OCI-M2 (cell line): ENCODE measurements at regions not wholly inside any gene's neighbourhood (a gene's known extent, or its start where the extent isn't known, plus 50 kb on each side); places are given as distances from the start of the nearest gene placed in this dataset.
"Not testable (repeated sequence)": the region's sequence is repeated elsewhere in the genome, so short reads cannot be mapped to it uniquely, and the experiment has no call there.

Experiments used
- DNase-seq: peaks from one replicate; lab custom pipeline; 2025; ENCODE audit not compliant: unreplicated experiment; lab: John Stamatoyannopoulos, UW

DNA sequence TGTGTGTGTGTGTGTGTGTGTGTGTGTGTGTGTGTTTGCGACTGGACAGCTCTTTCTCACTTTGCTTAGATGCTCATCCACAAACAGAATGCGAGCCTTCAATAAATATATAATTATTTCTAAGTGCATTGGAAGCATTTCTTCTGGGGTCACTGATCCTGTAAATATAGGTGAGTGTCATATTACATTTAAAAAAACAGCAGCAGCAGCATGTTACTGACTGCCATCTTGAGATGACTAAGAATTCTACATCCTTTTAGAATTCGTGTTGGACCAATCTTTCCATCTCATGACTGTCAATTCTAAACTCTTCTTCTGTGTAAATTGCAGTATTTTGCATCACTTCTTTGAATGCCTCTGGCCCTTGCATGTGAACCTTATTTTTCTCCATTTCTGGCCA lies 238.0 kb upstream of the DDI1 start:
- no peak for DNase-seq

DNA sequence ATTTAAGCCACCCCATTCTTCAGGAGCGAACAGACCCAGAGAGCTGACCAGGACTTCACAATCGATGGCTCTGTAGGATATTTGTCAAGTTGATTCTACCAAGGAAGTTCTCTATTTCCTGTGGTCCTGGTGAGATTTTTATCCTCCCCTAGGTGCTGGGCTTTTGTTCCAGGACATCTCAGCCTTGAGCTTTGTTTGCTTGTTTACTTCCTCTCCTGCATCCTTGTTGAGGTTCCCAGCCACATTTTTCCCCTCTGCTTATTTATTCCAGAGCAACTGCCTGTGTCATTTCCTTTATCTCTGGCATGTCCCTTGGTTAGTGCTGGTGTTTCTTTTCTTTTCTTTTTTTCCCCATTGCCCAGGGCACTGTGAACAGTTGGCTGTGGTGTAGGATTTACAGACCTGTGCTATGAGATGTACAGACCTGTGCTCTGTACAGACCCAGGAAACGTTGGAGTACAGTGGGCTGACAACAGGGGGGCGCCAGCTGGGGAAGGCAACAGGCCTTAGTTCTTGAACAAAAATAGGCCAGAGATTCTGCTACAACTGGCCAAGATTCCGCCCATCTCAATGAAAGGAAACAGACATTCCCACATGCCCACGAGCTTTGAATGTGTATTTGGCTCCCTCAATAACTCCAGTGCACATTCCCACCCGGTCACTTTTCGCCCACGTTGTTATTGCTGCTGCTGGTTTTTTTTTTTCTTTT lies 235.9 kb upstream of the DDI1 start:
- DNase-seq: no peak

DNA sequence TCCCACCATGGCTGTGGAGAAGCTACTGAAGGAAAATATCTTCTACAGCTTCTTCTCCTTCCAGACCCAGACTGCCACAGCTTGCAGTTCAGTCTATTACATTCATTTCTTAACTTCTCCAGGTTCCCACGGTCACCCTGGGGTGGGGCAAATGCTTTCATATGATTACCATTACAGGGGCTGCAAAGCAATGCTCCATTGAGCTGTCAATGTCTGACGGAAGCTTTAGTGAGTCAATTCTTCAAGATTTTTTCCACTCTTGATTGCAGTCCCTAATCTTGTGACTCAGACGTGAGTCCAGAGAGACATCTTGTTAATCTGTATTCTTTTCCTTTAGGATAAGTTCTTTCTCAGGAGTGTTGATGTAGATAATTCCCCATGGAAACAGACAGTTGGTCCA lies 233.4 kb upstream of the DDI1 start:
- DNase-seq: no peak

GRCh38 chr11:103805688-103806009 lies 230.8 kb upstream of the DDI1 start:
- no peak for DNase-seq

DNA sequence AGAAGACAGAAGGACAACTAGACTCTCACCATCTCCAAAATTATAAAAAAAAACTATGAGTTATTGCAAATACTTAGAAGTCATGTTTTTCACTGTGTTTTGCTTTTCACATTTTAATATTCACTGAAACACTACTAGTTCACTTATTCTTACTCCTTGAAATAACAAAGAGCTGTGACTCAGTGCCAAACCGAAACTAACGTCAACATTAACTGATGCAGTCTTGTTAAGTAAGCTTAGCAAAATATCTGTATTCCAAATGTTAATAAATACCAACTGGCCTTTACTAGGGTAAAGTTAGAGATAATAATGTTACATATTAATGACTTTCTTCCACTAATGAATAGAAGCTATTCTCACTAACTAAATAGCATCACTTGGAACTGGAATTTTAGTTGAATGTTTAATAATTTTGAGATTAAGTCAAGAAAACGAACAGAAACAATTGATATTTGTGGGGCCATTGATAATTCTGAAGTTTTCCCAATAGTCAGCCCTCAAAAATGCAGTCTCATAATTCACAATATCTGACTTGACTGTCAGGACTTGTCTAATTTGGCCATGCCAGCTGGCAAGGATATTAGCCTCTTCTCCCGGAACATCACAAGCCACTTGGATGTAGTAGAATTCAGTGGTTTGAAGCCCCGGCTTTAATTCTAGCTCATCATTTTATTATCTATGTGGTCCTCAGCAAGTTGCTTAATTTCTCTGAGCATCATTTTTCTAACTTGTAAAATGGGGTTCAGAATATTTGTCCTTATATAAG lies 230.1 kb upstream of the DDI1 start:
- DNase-seq: no peak

DNA sequence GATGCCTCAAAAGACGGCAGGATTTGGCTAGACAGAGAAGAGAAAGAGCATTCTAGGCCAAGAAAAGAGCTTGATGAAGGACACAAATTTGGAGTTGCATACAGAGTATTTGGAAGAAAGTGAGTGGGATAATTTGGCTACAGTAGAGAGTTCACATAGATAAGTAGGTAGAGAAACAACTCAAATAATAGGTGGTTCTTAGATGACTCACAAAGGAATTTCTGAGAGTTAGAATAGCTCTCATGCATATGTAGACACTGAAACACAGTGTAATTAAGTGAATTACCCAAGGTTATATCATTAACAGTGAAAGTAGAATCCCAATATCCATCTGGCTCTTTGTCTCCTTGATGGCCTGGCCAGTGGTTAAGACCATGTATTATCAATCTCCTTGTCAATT lies 228.6 kb upstream of the DDI1 start:
- DNase-seq: no peak

DNA sequence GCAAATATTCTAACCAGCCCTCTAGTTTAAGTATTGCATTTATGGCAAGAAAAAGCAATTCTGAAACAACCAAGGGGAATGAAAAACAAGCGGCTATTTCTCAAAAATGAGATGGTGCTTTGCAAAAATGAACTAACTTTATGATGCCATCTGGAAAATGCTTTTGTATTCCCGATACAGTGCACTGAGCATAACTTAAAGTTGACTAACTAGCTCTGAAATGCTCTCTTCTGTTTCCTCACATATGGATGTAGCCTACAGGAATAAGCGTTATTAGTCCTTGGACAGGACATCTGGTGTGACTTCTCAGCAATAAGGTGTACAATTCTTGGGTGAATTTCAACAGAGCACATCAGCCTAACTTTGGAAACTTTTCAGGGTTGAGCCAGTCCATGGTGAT lies 228.2 kb upstream of the DDI1 start:
- DNase-seq: no peak

GRCh38 chr11:103811870-103812455 lies 224.5 kb upstream of the DDI1 start:
- DNase-seq: no peak

DNA sequence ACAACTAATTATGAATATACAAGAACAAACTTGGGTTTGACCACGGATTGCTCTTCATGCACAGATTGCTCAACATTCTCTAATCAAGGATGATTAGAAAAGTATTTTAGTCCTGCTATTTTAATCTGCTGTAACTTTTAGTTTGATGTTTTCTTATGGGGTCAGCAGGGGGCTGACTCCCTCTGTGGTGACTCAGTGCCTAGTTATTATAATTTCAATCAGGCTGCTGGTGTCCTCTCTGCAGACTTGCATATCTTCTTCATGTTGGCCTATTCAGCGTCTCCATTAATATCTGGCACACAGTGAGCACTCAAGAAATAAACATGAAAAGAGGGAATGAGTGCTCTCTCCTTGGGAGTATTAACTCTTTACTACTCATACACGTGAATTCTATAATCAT lies 223.8 kb upstream of the DDI1 start:
- DNase-seq: no peak

DNA sequence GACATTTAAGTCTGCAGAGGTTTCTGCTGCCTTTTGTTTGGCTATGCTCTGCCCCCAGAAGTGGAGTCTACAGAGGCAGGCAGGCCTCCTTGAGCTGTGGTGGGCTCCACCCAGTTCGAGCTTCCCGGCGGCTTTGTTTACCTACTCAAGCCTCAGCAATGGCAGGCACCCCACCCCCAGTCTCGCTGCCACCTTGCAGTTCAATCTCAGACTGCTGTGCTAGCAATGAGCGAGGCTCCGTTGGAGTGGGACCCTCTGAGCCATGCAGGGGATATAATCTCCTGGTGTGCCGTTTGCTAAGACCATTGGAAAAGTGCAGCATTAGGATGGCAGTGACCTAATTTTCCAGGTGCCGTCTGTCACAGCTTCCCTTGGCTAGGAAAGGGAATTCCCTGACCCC lies 216.1 kb upstream of the DDI1 start:
- DNase-seq: not testable (repeated sequence)

GRCh38 chr11:103824116-103824515 lies 212.3 kb upstream of the DDI1 start:
- DNase-seq: no peak

GRCh38 chr11:103825469-103825868 lies 211.0 kb upstream of the DDI1 start:
- DNase-seq: no peak

DNA sequence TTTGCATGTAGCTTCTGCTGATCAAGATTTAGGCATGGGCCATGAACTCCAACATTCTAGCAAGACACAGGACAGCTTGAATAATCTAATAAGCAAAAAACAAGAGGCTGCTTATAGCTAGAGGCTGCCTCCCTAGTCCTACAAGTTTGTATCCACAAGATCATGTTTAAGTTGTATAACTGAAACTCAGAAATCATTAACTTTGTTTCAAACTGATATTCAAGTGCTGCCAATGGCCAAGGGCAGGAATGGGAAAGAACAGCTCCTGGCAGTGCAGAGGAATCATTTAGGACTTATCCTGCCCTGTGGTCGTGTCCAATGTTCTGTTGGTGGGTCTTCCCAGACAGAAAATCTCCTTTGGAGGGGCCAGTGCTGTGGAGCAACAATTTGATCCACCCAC lies 209.6 kb upstream of the DDI1 start:
- no peak for DNase-seq

- no peak for DNase-seq
Measured at GRCh38 chr11:103829596-103829995, 206.8 kb upstream of the DDI1 start.

DNA sequence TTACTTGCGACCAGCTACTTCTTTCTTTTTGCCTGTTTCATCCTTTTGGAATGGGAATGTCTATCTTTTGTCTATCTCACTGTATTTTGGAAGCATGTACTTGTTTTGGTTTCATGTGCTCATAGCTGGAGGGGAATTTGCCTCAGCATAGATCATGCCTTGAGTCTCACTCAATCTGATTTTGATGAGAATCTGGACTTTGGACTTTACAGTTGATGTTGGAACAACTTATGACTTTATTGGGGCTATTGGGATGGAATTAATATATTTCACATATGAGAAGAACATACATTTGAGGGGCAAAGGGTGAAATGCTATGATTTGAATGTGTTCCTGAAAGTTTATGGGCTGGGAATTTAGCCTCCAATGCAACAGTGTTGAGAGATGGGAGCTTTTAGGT lies 206.2 kb upstream of the DDI1 start:
- DNase-seq: no peak

- no peak for DNase-seq
Measured at GRCh38 chr11:103832762-103833161, 203.7 kb upstream of the DDI1 start.

GRCh38 chr11:103842191-103842590 lies 194.2 kb upstream of the DDI1 start:
- no peak for DNase-seq

- DNase-seq: no peak
Measured at GRCh38 chr11:103842795-103843194, 193.6 kb upstream of the DDI1 start.

- no peak for DNase-seq
Measured at GRCh38 chr11:103844327-103845215, 191.9 kb upstream of the DDI1 start.

- DNase-seq: no peak
Measured at GRCh38 chr11:103845331-103845730, 191.1 kb upstream of the DDI1 start.

GRCh38 chr11:103848686-103849085 lies 187.8 kb upstream of the DDI1 start:
- DNase-seq: no peak

- DNase-seq: no peak
Measured at GRCh38 chr11:103849366-103849765, 187.1 kb upstream of the DDI1 start.
